ENCODE measurements at regions not wholly inside any gene's neighbourhood (a gene's known extent, or its start where the extent isn't known, plus 50 kb on each side); places are given as distances from the start of the nearest gene placed in this dataset.

DNA sequence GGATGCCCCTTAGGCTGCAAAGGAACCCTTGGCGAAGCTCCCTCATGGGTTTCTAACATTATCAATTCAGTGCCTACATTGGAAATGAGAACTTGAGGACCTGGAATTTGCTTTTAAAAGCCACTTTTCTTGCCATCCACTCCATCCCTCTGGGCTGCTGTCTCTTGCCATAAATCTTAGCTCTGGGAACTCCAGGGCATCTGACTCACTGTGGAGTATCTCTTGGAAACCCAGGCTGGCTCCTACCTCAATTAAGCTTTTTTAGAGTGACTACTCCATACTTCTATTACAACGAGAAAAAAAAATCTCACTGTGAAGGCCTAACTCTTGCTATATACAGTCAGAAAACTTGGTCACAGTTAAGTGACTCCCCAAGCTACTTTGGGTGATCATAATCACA is 227.2 kb upstream of the SETBP1 start:
- H3K4me1 ChIP-seq: no peaks in the 10 kb centered on the region
- in situ Hi-C loops (cut with MboI; ENCODE audit: low sequenced_read_pairs in 4 of 4) (no loop called here), intact Hi-C loops (cut with DNase I; ENCODE audit: low total_unique reads) (no loop called here)
- H3K4me3 ChIP-seq: no peak overlapping the region
- no peaks in the 10 kb centered on the region for H3K9me3 ChIP-seq
- H3K27me3 ChIP-seq: no peaks in the 10 kb centered on the region
- no peaks in the 10 kb centered on the region for H3K36me3 ChIP-seq
- DNase-seq (no peak), ATAC-seq (no peak)
- H3K27ac ChIP-seq: no peak overlapping the region
- TF ChIP-seq, protein P1, sequence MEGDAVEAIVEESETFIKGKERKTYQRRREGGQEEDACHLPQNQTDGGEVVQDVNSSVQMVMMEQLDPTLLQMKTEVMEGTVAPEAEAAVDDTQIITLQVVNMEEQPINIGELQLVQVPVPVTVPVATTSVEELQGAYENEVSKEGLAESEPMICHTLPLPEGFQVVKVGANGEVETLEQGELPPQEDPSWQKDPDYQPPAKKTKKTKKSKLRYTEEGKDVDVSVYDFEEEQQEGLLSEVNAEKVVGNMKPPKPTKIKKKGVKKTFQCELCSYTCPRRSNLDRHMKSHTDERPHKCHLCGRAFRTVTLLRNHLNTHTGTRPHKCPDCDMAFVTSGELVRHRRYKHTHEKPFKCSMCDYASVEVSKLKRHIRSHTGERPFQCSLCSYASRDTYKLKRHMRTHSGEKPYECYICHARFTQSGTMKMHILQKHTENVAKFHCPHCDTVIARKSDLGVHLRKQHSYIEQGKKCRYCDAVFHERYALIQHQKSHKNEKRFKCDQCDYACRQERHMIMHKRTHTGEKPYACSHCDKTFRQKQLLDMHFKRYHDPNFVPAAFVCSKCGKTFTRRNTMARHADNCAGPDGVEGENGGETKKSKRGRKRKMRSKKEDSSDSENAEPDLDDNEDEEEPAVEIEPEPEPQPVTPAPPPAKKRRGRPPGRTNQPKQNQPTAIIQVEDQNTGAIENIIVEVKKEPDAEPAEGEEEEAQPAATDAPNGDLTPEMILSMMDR (IDR thresholded peaks at IDR 0.05 in 4 of 5, conservative IDR thresholded peaks at IDR 0.05 in 1 of 5): no peak
- no peak for TF ChIP-seq POLR2A (IDR thresholded peaks at IDR 0.05)

DNA sequence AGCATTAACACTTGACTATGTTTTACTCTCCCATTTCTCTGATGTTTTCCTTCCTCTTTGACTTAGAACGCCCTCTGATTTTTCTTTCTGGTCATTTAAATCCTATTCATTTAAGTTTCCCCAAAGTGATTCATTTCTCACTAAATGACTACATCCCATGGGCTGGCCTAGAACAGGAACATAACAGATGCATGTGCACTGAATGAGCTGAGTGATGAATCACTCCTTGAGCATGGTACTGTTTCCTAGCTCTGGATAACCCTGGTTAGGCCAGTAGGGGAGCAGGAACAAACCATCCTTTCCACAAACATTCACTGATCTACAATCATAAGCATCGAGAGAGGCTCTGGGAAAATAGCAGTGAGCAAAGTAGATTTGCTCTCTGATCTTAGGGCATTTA is 221.9 kb upstream of the SETBP1 start:
- TF ChIP-seq, protein P1 (IDR thresholded peaks at IDR 0.05 in 4 of 5, conservative IDR thresholded peaks at IDR 0.05 in 1 of 5): no peak
- TF ChIP-seq POLR2A (IDR thresholded peaks at IDR 0.05): no peak
- intact Hi-C loops (cut with DNase I; ENCODE audit: low total_unique reads): no loop called here
- DNase-seq (no peak), ATAC-seq (no peak)
- Histone ChIP-seq H3K27ac (no peak overlapping the region), H3K27me3 (no peaks in the 10 kb centered on the region), H3K4me1 (no peaks in the 10 kb centered on the region), H3K36me3 (no peaks in the 10 kb centered on the region), H3K4me3 (no peak overlapping the region), H3K9me3 (no peaks in the 10 kb centered on the region)
- in situ Hi-C loops (cut with MboI; ENCODE audit: low sequenced_read_pairs in 4 of 4): no loop called here

- no peak for TF ChIP-seq POLR2A (IDR thresholded peaks at IDR 0.05)
- TF ChIP-seq, protein P1 (IDR thresholded peaks at IDR 0.05 in 4 of 5, conservative IDR thresholded peaks at IDR 0.05 in 1 of 5): no peak
- Histone ChIP-seq H3K36me3 (no peaks in the 10 kb centered on the region), H3K4me3 (no peak overlapping the region), H3K9me3 (no peaks in the 10 kb centered on the region), H3K4me1 (no peaks in the 10 kb centered on the region), H3K27ac (no peak overlapping the region), H3K27me3 (no peaks in the 10 kb centered on the region)
- ATAC-seq (no peak), DNase-seq (no peak)
- intact Hi-C loops (cut with DNase I; ENCODE audit: low total_unique reads) (no loop called here), in situ Hi-C loops (cut with MboI; ENCODE audit: low sequenced_read_pairs in 4 of 4) (no loop called here)
Measured at GRCh38 chr18:44464398-44465180, 216.1 kb upstream of the SETBP1 start.

- H3K36me3 ChIP-seq: no peaks in the 10 kb centered on the region
- DNase-seq (no peak), ATAC-seq (no peak)
- no peak overlapping the region for H3K27ac ChIP-seq
- H3K4me1 ChIP-seq: no peaks in the 10 kb centered on the region
- H3K4me3 ChIP-seq: no peak overlapping the region
- H3K27me3 ChIP-seq: no peaks in the 10 kb centered on the region
- no peaks in the 10 kb centered on the region for H3K9me3 ChIP-seq
- in situ Hi-C loops (cut with MboI; ENCODE audit: low sequenced_read_pairs in 4 of 4): no loop called here
- intact Hi-C loops (cut with DNase I; ENCODE audit: low total_unique reads): no loop called here
- TF ChIP-seq, protein P1 (IDR thresholded peaks at IDR 0.05 in 4 of 5, conservative IDR thresholded peaks at IDR 0.05 in 1 of 5): no peak
Measured at GRCh38 chr18:44465381-44465841, 215.3 kb upstream of the SETBP1 start.

DNA sequence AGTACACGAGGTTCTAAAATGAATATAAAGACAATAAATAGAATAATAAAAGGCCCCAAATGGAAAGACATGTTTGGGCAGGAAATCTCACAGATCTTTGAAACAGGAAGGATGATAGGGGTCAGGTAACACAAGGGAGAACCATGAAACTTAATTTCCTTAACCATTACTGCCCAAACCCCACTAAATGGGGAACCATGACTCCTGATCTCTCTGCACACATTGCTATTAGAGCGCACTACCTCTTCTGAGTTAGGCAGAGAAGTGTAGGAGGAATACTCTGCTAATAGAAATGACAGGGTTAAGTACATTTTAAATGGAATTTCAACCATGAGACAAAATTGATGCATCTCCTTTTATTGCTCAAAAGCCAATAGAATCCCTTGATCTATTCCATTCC is 213.7 kb upstream of the SETBP1 start:
- intact Hi-C loops (cut with DNase I; ENCODE audit: low total_unique reads) (no loop called here), in situ Hi-C loops (cut with MboI; ENCODE audit: low sequenced_read_pairs in 4 of 4) (no loop called here)
- no peak for DNase-seq

More for the DNA sequence above, 213.7 kb upstream of the SETBP1 start:
- no peak for TF ChIP-seq POLR2A (IDR thresholded peaks at IDR 0.05)
- TF ChIP-seq, protein P1 (IDR thresholded peaks at IDR 0.05 in 4 of 5, conservative IDR thresholded peaks at IDR 0.05 in 1 of 5): no peak
- no peak for ATAC-seq
- Histone ChIP-seq H3K36me3 (no peaks in the 10 kb centered on the region), H3K9me3 (no peaks in the 10 kb centered on the region), H3K27me3 (no peaks in the 10 kb centered on the region), H3K27ac (no peak overlapping the region), H3K4me3 (no peak overlapping the region), H3K4me1 (no peaks in the 10 kb centered on the region)
